Spleen (tissue), 7 donors: ENCODE measurements at regions not wholly inside any gene's neighbourhood (a gene's known extent, or its start where the extent isn't known, plus 50 kb on each side); places are given as distances from the start of the nearest gene placed in this dataset.

ENCODE experiments used
- CTCF ChIP-seq, 11 experiments: fragments of 200-600 bp in 7 of 11; fragments of 450-650 bp in 4 of 11; sonication (generic) in 4 of 11; IDR thresholded peaks in 8 of 11; conservative IDR thresholded peaks in 3 of 11; 1 replicate in 7 of 11; 2 replicates in 4 of 11; pipeline versions ENCODE4 v1.4.0 to v1.8.0; 2016 to 2021; ENCODE audit warnings: antibody characterized with exemption in 11 of 11, inconsistent platforms in 4 of 11, mild to moderate bottlenecking in 1 of 11
- POLR2A ChIP-seq, 3 donors: fragments of 450-650 bp; IDR thresholded peaks; one replicate each; pipeline ENCODE4 v1.5.1; 2017; ENCODE audit warnings: antibody characterized with exemption in 3 of 3, mild to moderate bottlenecking in 1 of 3
- POLR2AphosphoS5 ChIP-seq, 3 donors: sonication (generic); formaldehyde crosslinking; IDR thresholded peaks; one replicate each; pipeline ENCODE4 v1.5.1; 2017; ENCODE audit warnings: antibody characterized with exemption in 3 of 3
- donor health status: DM: no; HTN: no; CAD: no; lungs with moderate emphysema.
- donor health status: DM: no; HTN: no; CAD: no.
- donor health status: DM: no; HTN: no; CAD: no.

DNA sequence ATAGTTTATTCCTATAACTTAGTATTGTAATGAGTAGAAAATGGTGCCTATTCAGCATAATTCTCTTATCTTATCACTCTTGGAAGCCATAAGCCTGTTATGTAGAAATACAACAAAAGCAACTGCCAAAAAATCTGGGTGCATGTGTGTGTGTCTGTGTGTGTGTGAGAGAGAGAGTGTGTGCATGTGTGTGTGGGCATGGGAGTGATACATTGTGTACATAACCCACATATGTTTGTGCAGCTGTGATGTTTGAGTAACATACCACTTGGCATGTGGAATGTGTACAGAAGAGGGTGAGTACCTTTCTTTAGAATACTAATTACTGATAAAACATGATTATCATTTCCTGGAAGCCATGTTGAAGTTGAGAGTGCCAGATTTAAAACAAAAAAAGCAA lies 642.3 kb upstream of the SYT4 start:
- TF ChIP-seq CTCF (IDR thresholded peaks at IDR 0.05 in 8 of 11, conservative IDR thresholded peaks at IDR 0.05 in 3 of 11) (no peak), POLR2AphosphoS5 (IDR thresholded peaks at IDR 0.05) (no peak), POLR2A (IDR thresholded peaks at IDR 0.05) (no peak)
